GM18507 (cell line): ENCODE measurements at regions not wholly inside any gene's neighbourhood (a gene's known extent, or its start where the extent isn't known, plus 50 kb on each side); places are given as distances from the start of the nearest gene placed in this dataset.

ENCODE experiments used
- DNase-seq: peaks from one replicate; pipeline ENCODE4 v3.0.0; 2011; ENCODE audit warnings: low read depth; ENCODE audit not compliant: insufficient read length; ENCODE audit errors: extremely low spot score
- FAIRE-seq: peaks from 2 replicates; lab custom pipeline; 2011; peaks lifted over from hg19 to GRCh38; lab: Jason Lieb, UNC

GRCh38 chr6:147621263-147621662 is 112.8 kb downstream of the SAMD5 start:
- no peak for FAIRE-seq

DNA sequence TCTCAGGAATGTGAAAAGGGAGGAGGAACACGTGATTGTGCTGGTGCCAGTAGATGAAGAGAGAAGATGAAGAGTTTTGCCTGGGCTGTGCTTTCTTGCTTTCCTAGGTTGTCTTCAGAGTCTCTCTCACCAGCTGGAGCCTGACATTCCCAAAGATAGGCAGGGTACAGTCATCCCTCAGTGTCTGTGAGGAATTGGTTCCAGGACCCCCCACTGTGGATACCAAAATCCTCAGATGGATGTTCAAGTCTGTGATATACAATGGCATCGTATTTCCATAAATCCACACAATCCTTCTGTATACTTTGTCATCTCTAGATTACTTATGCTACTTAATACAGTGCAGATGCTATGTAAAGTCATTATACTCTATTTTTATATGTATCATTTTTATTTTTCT is 113.5 kb downstream of the SAMD5 start:
- DNase-seq = no peak
- no peak for FAIRE-seq

More at GRCh38 chr6:147621263-147621662, 112.8 kb downstream of the SAMD5 start:
- DNase-seq = no peak

- DNase-seq (no peak), FAIRE-seq (no peak)
Observed at GRCh38 chr6:147624946-147625515, 116.5 kb downstream of the SAMD5 start.

- DNase-seq (no peak), FAIRE-seq (no peak)
Observed at GRCh38 chr6:147625946-147626345, 117.5 kb downstream of the SAMD5 start.

GRCh38 chr6:147627411-147627810 is 118.9 kb downstream of the SAMD5 start:
- FAIRE-seq = no peak

GRCh38 chr6:147633191-147633590 is 124.7 kb downstream of the SAMD5 start:
- DNase-seq = no peak
- no peak for FAIRE-seq

More at GRCh38 chr6:147627411-147627810, 118.9 kb downstream of the SAMD5 start:
- DNase-seq = no peak

GRCh38 chr6:147637620-147638195 is 129.2 kb downstream of the SAMD5 start:
- DNase-seq (no peak), FAIRE-seq (no peak)

DNA sequence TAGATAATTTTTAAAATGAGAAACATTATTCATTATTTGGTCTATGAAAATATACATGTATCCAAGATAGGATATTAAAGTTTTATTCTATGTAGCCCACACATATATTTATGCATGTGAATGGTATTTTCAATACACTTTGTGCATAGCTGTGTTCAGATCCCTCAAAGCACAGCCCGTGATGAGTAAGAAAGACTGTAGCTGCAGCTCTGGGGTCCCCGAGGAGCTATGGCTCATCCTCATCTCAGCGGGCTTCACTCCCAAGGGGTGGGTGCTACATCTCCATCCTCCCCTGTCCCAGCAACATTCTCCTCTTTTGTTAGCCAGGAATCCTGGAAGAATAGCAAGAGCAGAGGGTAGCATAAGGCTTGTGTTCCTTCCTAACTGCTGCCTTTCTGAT is 130.8 kb downstream of the SAMD5 start:
- no peak for FAIRE-seq
- no peak for DNase-seq

- DNase-seq = no peak
- FAIRE-seq = no peak
Observed at GRCh38 chr6:147640606-147641005, 132.1 kb downstream of the SAMD5 start.

- DNase-seq = no peak
- FAIRE-seq = no peak
Observed at GRCh38 chr6:147641511-147641910, 133.0 kb downstream of the SAMD5 start.

DNA sequence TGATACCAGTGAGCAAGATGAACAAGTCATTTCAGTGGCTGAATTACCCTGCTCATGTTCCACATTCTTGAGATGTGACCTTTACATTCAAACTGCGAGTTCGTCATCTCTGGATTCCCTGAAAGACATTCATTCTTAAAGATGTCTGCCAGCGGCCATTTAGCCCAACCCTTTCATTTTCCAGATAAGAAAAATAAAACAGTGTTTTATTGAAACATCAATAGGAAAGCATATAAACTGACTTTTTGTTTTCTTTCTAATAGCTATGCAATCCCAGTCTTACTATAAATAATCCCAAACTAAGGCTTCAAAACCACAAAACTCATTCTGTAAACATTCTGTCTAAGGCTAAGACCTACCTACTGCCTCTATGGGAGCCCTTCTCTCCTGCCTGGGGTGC is 134.0 kb downstream of the SAMD5 start:
- FAIRE-seq = no peak
- DNase-seq = no peak

DNA sequence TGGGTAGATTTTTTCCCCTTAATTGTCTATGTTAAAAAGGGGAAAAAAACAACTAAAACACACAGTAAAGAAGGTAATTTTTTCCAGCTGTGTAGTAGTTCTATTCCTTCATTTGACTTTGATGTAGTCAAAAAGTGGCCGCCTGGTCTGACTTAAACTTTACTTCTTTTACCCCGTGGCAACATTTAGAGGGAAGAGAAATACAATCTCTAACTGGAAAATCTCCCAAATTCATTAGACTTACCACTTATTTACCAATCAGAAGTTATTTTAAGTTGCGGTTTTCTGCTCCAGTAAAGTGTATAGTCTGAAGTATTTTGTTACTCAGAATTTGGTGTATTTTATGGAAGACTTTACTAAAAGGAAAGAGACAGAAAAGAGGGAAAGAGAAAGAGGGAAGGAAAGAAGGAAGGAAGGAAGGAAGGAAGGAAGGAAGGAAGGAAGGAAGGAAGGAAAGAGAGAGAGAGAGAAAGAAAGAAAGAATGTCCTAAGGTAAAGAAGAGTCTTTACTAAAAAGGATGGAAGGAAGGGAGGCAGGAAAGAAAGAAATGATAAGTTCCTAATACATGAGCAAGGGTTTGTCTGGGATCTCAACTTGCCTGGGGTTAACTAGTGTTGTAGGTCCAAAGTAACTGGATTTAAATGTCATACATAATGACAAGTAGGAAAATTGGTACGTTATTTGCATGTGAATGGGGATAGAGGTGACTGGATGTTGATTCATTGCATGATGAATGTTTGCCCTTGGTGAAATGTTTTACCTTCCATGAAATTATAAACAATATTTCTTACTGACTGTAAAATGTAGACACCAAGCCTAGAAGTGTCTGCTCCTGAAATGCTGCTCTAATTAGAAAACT is 135.1 kb downstream of the SAMD5 start:
- no peak for DNase-seq
- no peak for FAIRE-seq

DNA sequence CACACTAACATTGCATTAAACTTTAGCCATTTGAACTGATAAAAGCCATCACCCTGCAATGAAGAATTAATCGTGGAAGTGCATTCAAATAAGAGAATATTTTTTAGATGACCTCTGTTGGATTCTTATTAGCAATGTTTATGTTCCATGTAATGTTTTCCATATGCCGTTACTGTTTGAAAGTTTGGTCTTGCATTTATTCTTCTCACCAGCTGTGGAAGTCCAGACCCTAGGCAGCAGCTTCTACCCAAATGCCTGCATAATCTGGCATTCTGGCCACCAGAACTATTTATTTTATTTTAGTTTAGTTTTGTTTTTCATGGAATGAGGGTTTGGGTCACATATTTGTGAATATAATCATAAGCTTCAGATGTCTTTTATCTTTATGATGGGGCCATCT is 140.4 kb downstream of the SAMD5 start:
- FAIRE-seq (no peak), DNase-seq (no peak)

GRCh38 chr6:147651249-147652063 is 143.0 kb downstream of the SAMD5 start:
- no peak for DNase-seq
- no peak for FAIRE-seq

GRCh38 chr6:147653631-147654030 is 145.1 kb downstream of the SAMD5 start:
- FAIRE-seq (no peak), DNase-seq (no peak)

GRCh38 chr6:147654103-147654845 is 145.8 kb downstream of the SAMD5 start:
- DNase-seq (no peak), FAIRE-seq (no peak)

- FAIRE-seq = no peak
- DNase-seq = no peak
Observed at GRCh38 chr6:147660334-147661311, 152.1 kb downstream of the SAMD5 start.

GRCh38 chr6:147662646-147663045 is 154.2 kb downstream of the SAMD5 start:
- no peak for DNase-seq
- FAIRE-seq = no peak
